ENCODE measurements at regions not wholly inside any gene's neighbourhood (a gene's known extent, or its start where the extent isn't known, plus 50 kb on each side); places are given as distances from the start of the nearest gene placed in this dataset.

GRCh38 chr1:232260045-232260444 lies 369.9 kb downstream of the SIPA1L2 start:
- Histone ChIP-seq H3K27me3 (ENCODE audit: insufficient read depth, low read length) (peaks cover 4% of the 10 kb centered on the region; the same call in 1 of the 2 replicates), H3K23me2 (ENCODE audit: insufficient read length, low read depth, low read length, poor library complexity, severe bottlenecking) (no peaks in the 10 kb centered on the region), H3K23ac (ENCODE audit: insufficient read length, low read depth, low read length) (no peak overlapping the region), H2BK120ac (ENCODE audit: low read depth, low read length, poor library complexity, severe bottlenecking) (no peak overlapping the region), H3K27ac (ENCODE audit: insufficient read length, low read depth, low read length) (no peak overlapping the region), H3K9me3 (ENCODE audit: control insufficient read depth, low read depth, low read length) (no peaks in the 10 kb centered on the region), H2BK20ac (ENCODE audit: low read depth, low read length, poor library complexity, severe bottlenecking) (no peak overlapping the region), H2BK15ac (ENCODE audit: low read depth, low read length) (no peak overlapping the region), H3K4me2 (ENCODE audit: insufficient read depth, insufficient read length, low read length) (no peak overlapping the region), H3K14ac (ENCODE audit: insufficient read depth, low read length) (no peak overlapping the region), H3T11ph (ENCODE audit: low read length) (no peak overlapping the region), H3K4me1 (ENCODE audit: insufficient read depth, low read length) (no peaks in the 10 kb centered on the region; the same call in 1 of the 2 replicates), H4K5ac (ENCODE audit: insufficient read length, low read depth, low read length) (no peak overlapping the region), H3K18ac (ENCODE audit: insufficient read length, low read depth, low read length) (no peak overlapping the region), H3K56ac (ENCODE audit: insufficient read length, low read depth, low read length) (no peak overlapping the region), H3K4ac (ENCODE audit: low read depth, low read length) (no peak overlapping the region), H2BK5ac (ENCODE audit: insufficient read length, low read length) (no peak overlapping the region), H2BK12ac (ENCODE audit: insufficient read length, low read depth, low read length) (no peak overlapping the region), H3K9ac (ENCODE audit: extremely low read depth, insufficient read length, low read length) (no peak overlapping the region), H3K79me2 (ENCODE audit: insufficient read depth, low read length) (no peaks in the 10 kb centered on the region), H2AFZ (ENCODE audit: low read length) (no peak overlapping the region), H2AK5ac (ENCODE audit: insufficient read length, low read length) (no peak overlapping the region), H4K91ac (ENCODE audit: insufficient read length, low read depth, low read length) (no peak overlapping the region), H4K20me1 (ENCODE audit: control insufficient read depth, insufficient read depth, insufficient read length) (no peaks in the 10 kb centered on the region), H4K8ac (replicated peaks; ENCODE audit: insufficient read length, low read depth, low read length) (no peak overlapping the region), H3K79me1 (ENCODE audit: insufficient read depth, low read depth, low read length, poor library complexity, severe bottlenecking) (no peaks in the 10 kb centered on the region)
- H3K4me3 Mint-ChIP-seq: no peak overlapping the region
- no peak overlapping the region for H3K27ac Mint-ChIP-seq
- peaks cover 76% of the 10 kb centered on the region for H3K27me3 Mint-ChIP-seq (ENCODE audit: low read depth)
- no CpG with 5 or more reads among the region's 3 CpGs for WGBS (ENCODE audit: extremely low coverage, insufficient read length, low lambda C conversion rate)
- peaks cover 0 to 2% (median 2%) of the 10 kb centered on the region in 3 experiments; a peak in 1 of 7 replicates for H3K36me3 Mint-ChIP-seq (ENCODE audit: insufficient read depth in 1 of 3, low read depth in 3 of 3)
- no peak for TF ChIP-seq CTCF (conservative IDR thresholded peaks at IDR 0.05)
- H3K9me3 Mint-ChIP-seq: no peaks in the 10 kb centered on the region
- H3K4me1 Mint-ChIP-seq: peaks cover 22 to 27% of the 10 kb centered on the region in 2 experiments
- no peak for DNase-seq
